WTC11 (cell line): ENCODE measurements at regions not wholly inside any gene's neighbourhood (a gene's known extent, or its start where the extent isn't known, plus 50 kb on each side); places are given as distances from the start of the nearest gene placed in this dataset.

Experiments used
- ATAC-seq: fragments of 200-7000 bp; cut with Tn5 transposase; 2 replicates; pipeline ENCODE4 v1.10.0; 2021; ENCODE audit warnings: mild to moderate bottlenecking, moderate library complexity
- CTCF ChIA-PET: fragments of 300-600 bp; sonication (Branson Sonifier 250); formaldehyde crosslinking; loops from one replicate; lab custom pipeline; 2021; ENCODE audit warnings: antibody characterized with exemption; lab: Charles Lee
- POLR2A ChIA-PET: fragments of 350-600 bp; sonication (Branson Sonifier 250); formaldehyde crosslinking; loops from one replicate; lab custom pipeline; 2021; ENCODE audit warnings: antibody characterized with exemption; lab: Charles Lee
- DNase-seq: peaks from one replicate; pipeline ENCODE4 v3.0.0; 2021; ENCODE audit warnings: low spot score
- H3K27ac Mint-ChIP-seq: 2 replicates; pipeline ENCODE4 v1.8.0; 2021; ENCODE audit warnings: mixed read lengths
- H3K27me3 Mint-ChIP-seq: 2 replicates; pipeline ENCODE4 v1.8.0; 2021; ENCODE audit warnings: low read depth, mild to moderate bottlenecking, moderate library complexity, mixed read lengths
- H3K36me3 Mint-ChIP-seq: 2 replicates; pipeline ENCODE4 v1.8.0; 2021; ENCODE audit warnings: mixed read lengths
- H3K4me1 Mint-ChIP-seq: 2 replicates; pipeline ENCODE4 v1.8.0; 2022; ENCODE audit warnings: mixed read lengths
- H3K4me3 Mint-ChIP-seq: 2 replicates; pipeline ENCODE4 v1.8.0; 2021; ENCODE audit warnings: mild to moderate bottlenecking, moderate library complexity, mixed read lengths
- H3K9me3 Mint-ChIP-seq: 2 replicates; pipeline ENCODE4 v1.8.0; 2021; ENCODE audit warnings: mixed read lengths
- ARID4B ChIP-seq: sonication (generic); formaldehyde crosslinking; IDR thresholded peaks from 2 replicates; pipeline ENCODE4 v1.8.0; 2023; ENCODE audit warnings: missing genetic modification reagents, mild to moderate bottlenecking, borderline replicate concordance
- ATF1 ChIP-seq: sonication (generic); formaldehyde crosslinking; IDR thresholded peaks from 2 replicates; pipeline ENCODE4 v1.8.1; 2023; ENCODE audit warnings: mild to moderate bottlenecking, moderate library complexity, missing genetic modification reagents
- CDX4 ChIP-seq: fragments of 250-450 bp; sonication (Bioruptor Pico); IDR thresholded peaks from 2 replicates; pipeline ENCODE4 v1.9.0; 2021; ENCODE audit warnings: moderate library complexity, mild to moderate bottlenecking, inconsistent platforms, borderline replicate concordance
- E2F4 ChIP-seq: sonication (generic); formaldehyde crosslinking; IDR thresholded peaks from 2 replicates; pipeline ENCODE4 v1.8.1; 2022; ENCODE audit warnings: low read depth, mild to moderate bottlenecking, moderate library complexity, missing genetic modification reagents, borderline replicate concordance
- NR1H2 ChIP-seq: sonication (generic); formaldehyde crosslinking; IDR thresholded peaks from 2 replicates; pipeline ENCODE4 v1.9.0; 2021; ENCODE audit warnings: mild to moderate bottlenecking, moderate library complexity, missing genetic modification reagents
- NR3C1 ChIP-seq: sonication (generic); formaldehyde crosslinking; conservative IDR thresholded peaks from 2 replicates; pipeline ENCODE4 v1.8.1; 2023; ENCODE audit warnings: low read depth, mild to moderate bottlenecking, missing genetic modification reagents
- RELA ChIP-seq: sonication (generic); formaldehyde crosslinking; IDR thresholded peaks from 2 replicates; pipeline ENCODE4 v1.8.1; 2022; ENCODE audit warnings: missing genetic modification reagents, mild to moderate bottlenecking, borderline replicate concordance
- SMAD4 ChIP-seq: sonication (generic); formaldehyde crosslinking; IDR thresholded peaks from 2 replicates; pipeline ENCODE4 v1.8.0; 2022; ENCODE audit warnings: mild to moderate bottlenecking, missing genetic modification reagents
- SP1 ChIP-seq: sonication (generic); formaldehyde crosslinking; conservative IDR thresholded peaks from 2 replicates; pipeline ENCODE4 v1.8.1; 2022; ENCODE audit warnings: missing genetic modification reagents
- TCF7 ChIP-seq: sonication (generic); formaldehyde crosslinking; IDR thresholded peaks from 2 replicates; pipeline ENCODE4 v1.8.0; 2022; ENCODE audit warnings: mild to moderate bottlenecking, low read depth, missing genetic modification reagents, moderate library complexity
- USF2 ChIP-seq: sonication (generic); formaldehyde crosslinking; IDR thresholded peaks from 2 replicates; pipeline ENCODE4 v1.8.1; 2023; ENCODE audit warnings: mild to moderate bottlenecking, missing genetic modification reagents, moderate library complexity
- ZNF138 ChIP-seq: sonication (generic); formaldehyde crosslinking; conservative IDR thresholded peaks from 2 replicates; pipeline ENCODE4 v1.8.1; 2022; ENCODE audit warnings: mild to moderate bottlenecking, moderate library complexity, missing genetic modification reagents
- ZNF281 ChIP-seq: sonication (generic); formaldehyde crosslinking; IDR thresholded peaks from 2 replicates; pipeline ENCODE4 v1.8.0; 2023; ENCODE audit warnings: mild to moderate bottlenecking, missing genetic modification reagents
- ZNF671 ChIP-seq: fragments of 250-450 bp; sonication (Bioruptor Pico); IDR thresholded peaks from 2 replicates; pipeline ENCODE4 v1.8.0; 2021; ENCODE audit warnings: mild to moderate bottlenecking
- TF ChIP-seq, protein P1 (sequence below): sonication (generic); formaldehyde crosslinking; IDR thresholded peaks from 2 replicates; pipeline ENCODE4 v1.8.1; 2023; ENCODE audit warnings: mild to moderate bottlenecking, missing genetic modification reagents
- TF ChIP-seq, protein P2 (sequence below): sonication (generic); formaldehyde crosslinking; IDR thresholded peaks from 2 replicates; pipeline ENCODE4 v1.8.1; 2023; ENCODE audit warnings: mild to moderate bottlenecking, moderate library complexity, missing genetic modification reagents

DNA sequence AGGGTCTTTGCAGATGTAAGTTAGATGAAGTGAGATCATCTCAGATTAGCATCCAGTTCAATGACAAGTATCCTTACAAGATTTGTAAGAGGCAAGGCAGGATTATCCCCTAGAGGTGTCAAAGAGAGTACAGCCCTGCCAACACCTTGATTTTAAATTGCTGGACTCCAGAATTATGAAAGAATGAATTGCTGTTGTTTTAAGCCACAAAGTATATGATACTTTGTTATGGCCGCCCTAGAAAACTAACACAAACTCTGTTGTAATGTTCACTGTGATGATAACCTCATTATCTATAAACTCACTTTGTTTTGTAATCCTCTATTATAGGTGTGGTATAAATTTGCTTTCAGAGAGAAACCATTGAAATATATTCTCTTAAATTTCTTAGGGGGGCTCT is 249.0 kb upstream of the SPOPL start (continued):
- TF ChIP-seq ZNF281 (CRISPR knock-in tag), result no peak
- no peak for TF ChIP-seq TCF7 (CRISPR knock-in tag)
- TF ChIP-seq NR1H2 (CRISPR knock-in tag), result no peak
- TF ChIP-seq E2F4 (CRISPR knock-in tag), result no peak
- no peak for TF ChIP-seq NR3C1 (CRISPR knock-in tag)
- no peak for TF ChIP-seq SMAD4 (CRISPR knock-in tag)

DNA sequence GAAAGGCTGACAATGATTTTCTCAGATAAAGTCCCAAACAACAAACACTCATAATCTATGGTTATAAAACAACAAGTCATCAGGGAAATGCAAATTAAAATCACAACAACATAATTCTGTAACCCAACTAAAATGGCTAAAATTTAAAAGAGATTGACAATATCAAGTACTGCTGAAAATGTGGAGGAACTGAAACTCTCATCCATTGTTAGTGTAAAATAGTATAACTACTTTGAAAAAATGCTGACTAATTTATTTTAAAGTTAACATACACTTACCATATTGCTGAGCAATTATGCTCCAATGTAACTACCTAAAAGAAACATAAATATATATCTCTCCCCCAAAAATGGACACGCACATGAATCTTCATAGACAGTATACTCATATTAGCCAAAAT is 245.9 kb upstream of the SPOPL start:
- H3K27ac Mint-ChIP-seq, result no peak overlapping the region
- POLR2A ChIA-PET, result no interaction called here
- CTCF ChIA-PET, result no interaction called here
- peaks cover 12% of the 10 kb centered on the region for H3K36me3 Mint-ChIP-seq
- TF ChIP-seq USF2 (no peak), ZNF138 (no peak), ARID4B (no peak), ATF1 (CRISPR knock-in tag) (no peak), SP1 (CRISPR knock-in tag) (no peak), CDX4 (no peak), RELA (no peak), ZNF671 (no peak)
- TF ChIP-seq, protein P1, sequence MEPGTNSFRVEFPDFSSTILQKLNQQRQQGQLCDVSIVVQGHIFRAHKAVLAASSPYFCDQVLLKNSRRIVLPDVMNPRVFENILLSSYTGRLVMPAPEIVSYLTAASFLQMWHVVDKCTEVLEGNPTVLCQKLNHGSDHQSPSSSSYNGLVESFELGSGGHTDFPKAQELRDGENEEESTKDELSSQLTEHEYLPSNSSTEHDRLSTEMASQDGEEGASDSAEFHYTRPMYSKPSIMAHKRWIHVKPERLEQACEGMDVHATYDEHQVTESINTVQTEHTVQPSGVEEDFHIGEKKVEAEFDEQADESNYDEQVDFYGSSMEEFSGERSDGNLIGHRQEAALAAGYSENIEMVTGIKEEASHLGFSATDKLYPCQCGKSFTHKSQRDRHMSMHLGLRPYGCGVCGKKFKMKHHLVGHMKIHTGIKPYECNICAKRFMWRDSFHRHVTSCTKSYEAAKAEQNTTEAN, result no peak
- TF ChIP-seq, protein P2, sequence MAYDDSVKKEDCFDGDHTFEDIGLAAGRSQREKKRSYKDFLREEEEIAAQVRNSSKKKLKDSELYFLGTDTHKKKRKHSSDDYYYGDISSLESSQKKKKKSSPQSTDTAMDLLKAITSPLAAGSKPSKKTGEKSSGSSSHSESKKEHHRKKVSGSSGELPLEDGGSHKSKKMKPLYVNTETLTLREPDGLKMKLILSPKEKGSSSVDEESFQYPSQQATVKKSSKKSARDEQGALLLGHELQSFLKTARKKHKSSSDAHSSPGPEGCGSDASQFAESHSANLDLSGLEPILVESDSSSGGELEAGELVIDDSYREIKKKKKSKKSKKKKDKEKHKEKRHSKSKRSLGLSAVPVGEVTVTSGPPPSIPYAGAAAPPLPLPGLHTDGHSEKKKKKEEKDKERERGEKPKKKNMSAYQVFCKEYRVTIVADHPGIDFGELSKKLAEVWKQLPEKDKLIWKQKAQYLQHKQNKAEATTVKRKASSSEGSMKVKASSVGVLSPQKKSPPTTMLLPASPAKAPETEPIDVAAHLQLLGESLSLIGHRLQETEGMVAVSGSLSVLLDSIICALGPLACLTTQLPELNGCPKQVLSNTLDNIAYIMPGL (CRISPR knock-in tag), result no peak
- TF ChIP-seq, all 79 proteins: peak for 0
- no peaks in the 10 kb centered on the region for H3K4me1 Mint-ChIP-seq
- H3K27me3 Mint-ChIP-seq, result no peaks in the 10 kb centered on the region
- DNase-seq (no peak), ATAC-seq (no peak)
- H3K9me3 Mint-ChIP-seq, result peaks cover 45% of the 10 kb centered on the region
- no peak overlapping the region for H3K4me3 Mint-ChIP-seq
